ENCODE measurements at regions not wholly inside any gene's neighbourhood (a gene's known extent, or its start where the extent isn't known, plus 50 kb on each side); places are given as distances from the start of the nearest gene placed in this dataset.

DNA sequence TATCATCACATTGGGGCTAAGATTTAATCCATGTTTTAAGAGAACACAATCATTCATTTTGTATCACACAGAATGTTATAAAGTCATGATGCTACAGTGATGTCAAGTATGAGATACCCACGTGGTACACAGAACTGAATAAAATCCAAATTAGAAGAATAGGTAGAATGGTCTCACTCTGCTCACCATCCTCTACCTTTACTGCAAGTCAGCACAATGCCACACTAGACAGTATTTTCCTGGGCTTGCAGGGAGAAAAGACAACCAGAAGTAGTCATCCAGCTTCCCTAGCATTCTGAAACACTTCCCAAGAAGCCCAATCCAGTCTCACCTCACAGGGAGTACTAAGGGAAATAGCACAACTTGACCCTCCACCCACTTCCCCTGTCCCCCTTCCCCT lies 856.2 kb upstream of the NRXN1 start:
- Histone ChIP-seq H3K36me3 (ENCODE audit: control insufficient read depth in 2 of 2, insufficient read depth in 2 of 2, low read length in 1 of 2) (no peaks in the 10 kb centered on the region), H3K27ac (ENCODE audit: control insufficient read depth, insufficient read depth) (no peak overlapping the region), H3K9me3 (replicated peaks; ENCODE audit: control insufficient read depth, insufficient read depth, low read length) (no peaks in the 10 kb centered on the region), H3K27me3 (replicated peaks in 1 of 2; ENCODE audit: control insufficient read depth in 2 of 2, insufficient read depth in 2 of 2, low read length in 1 of 2) (no peaks in the 10 kb centered on the region), H3K4me3 (no peak overlapping the region), H2AFZ (ENCODE audit: control insufficient read depth, low read depth, low read length) (no peak overlapping the region), H3K4me2 (ENCODE audit: control insufficient read depth, insufficient read depth) (no peak overlapping the region), H3K79me2 (ENCODE audit: control insufficient read depth, insufficient read depth, low read length) (no peaks in the 10 kb centered on the region), H4K20me1 (ENCODE audit: control insufficient read depth, insufficient read depth) (no peaks in the 10 kb centered on the region), H3K9ac (ENCODE audit: control insufficient read depth, insufficient read depth, low read length) (no peak overlapping the region), H3K4me1 (ENCODE audit: control insufficient read depth, insufficient read depth, low read length) (no peaks in the 10 kb centered on the region)
- in situ Hi-C loops (cut with MboI), result no loop called here
- BruUV-seq (replicated peaks), result no TSS peak
- 4% methylated on average over 1 of the region's 1 CpG for WGBS (ENCODE audit: insufficient coverage, insufficient replicate concordance, low lambda C conversion rate, missing lambda C conversion rate)
- TF ChIP-seq RELA (IDR thresholded peaks at IDR 0.05; ENCODE audit: borderline replicate concordance, partially characterized antibody) (no peak), CHD1 (IDR thresholded peaks at IDR 0.05; ENCODE audit: low read depth, low read length) (no peak), EED (IDR thresholded peaks at IDR 0.05; ENCODE audit: low read depth) (no peak), SKIL (IDR thresholded peaks at IDR 0.05; ENCODE audit: low read depth, poor library complexity, severe bottlenecking) (no peak), SIN3A (IDR thresholded peaks at IDR 0.05; ENCODE audit: low read depth, low read length) (no peak), E4F1 (IDR thresholded peaks at IDR 0.05; ENCODE audit: borderline replicate concordance, partially characterized antibody) (no peak), CREB1 (IDR thresholded peaks at IDR 0.05; ENCODE audit: low read depth) (no peak), NR2C1 (IDR thresholded peaks at IDR 0.05) (no peak), ZSCAN29 (IDR thresholded peaks at IDR 0.05) (no peak), KDM1A (IDR thresholded peaks at IDR 0.05; ENCODE audit: borderline replicate concordance) (no peak), CBFB (IDR thresholded peaks at IDR 0.05; ENCODE audit: low read depth) (no peak), TCF12 (IDR thresholded peaks at IDR 0.05; ENCODE audit: low read depth, low read length) (no peak), PAX8 (IDR thresholded peaks at IDR 0.05) (no peak), RBBP5 (conservative IDR thresholded peaks at IDR 0.05) (no peak)
- TF ChIP-seq, protein P1, sequence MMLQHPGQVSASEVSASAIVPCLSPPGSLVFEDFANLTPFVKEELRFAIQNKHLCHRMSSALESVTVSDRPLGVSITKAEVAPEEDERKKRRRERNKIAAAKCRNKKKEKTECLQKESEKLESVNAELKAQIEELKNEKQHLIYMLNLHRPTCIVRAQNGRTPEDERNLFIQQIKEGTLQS (IDR thresholded peaks at IDR 0.05; ENCODE audit: borderline replicate concordance, extremely low read depth, low read depth, low read length), result no peak
- TF ChIP-seq, protein P2, sequence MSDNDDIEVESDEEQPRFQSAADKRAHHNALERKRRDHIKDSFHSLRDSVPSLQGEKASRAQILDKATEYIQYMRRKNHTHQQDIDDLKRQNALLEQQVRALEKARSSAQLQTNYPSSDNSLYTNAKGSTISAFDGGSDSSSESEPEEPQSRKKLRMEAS (IDR thresholded peaks at IDR 0.05; ENCODE audit: low read depth, low read length), result no peak
- FAIRE-seq (no peak), DNase-seq (ENCODE audit: low read depth, low spot score) (no peak), ATAC-seq (no peak)
- ChIA-PET SMC1A (ENCODE audit: uncharacterized antibody, unreplicated experiment) (no interaction called here), CTCF (no interaction called here), RAD21 (ENCODE audit: unreplicated experiment) (no interaction called here), POLR2A (no interaction called here)
- intact Hi-C loops (cut with micrococcal nuclease; ENCODE audit: unreplicated experiment), result no loop called here
